ENCODE measurements at regions not wholly inside any gene's neighbourhood (a gene's known extent, or its start where the extent isn't known, plus 50 kb on each side); places are given as distances from the start of the nearest gene placed in this dataset.

- ChIA-PET POLR2A (interaction anchor here (0.5 kb wide), 1 partner anchor 11 kb away, joined by 3 read pairs; no protein-coding TSS in a partner anchor), CTCF (interaction anchor here (0.9 kb wide), 1 partner anchor 10 kb away, joined by 4 read pairs; no protein-coding TSS in a partner anchor)
- DNase-seq (ENCODE audit: low read depth): no peak
- Histone ChIP-seq H3K4me3 (ENCODE audit: low read depth, low read length) (no peak overlapping the region), H3K27me3 (ENCODE audit: control insufficient read depth, insufficient read depth, low read length) (no peaks in the 10 kb centered on the region), H3K36me3 (ENCODE audit: control insufficient read depth, insufficient read depth, low read length) (no peaks in the 10 kb centered on the region)
- no peak for TF ChIP-seq CTCF (IDR thresholded peaks at IDR 0.05; ENCODE audit: insufficient read depth, low read depth, low read length)
Measured at GRCh38 chr1:221154932-221155331, 275.7 kb downstream of the HLX start.

GRCh38 chr1:221157026-221157761 is 278.0 kb downstream of the HLX start:
- no peak for TF ChIP-seq CTCF (IDR thresholded peaks at IDR 0.05; ENCODE audit: insufficient read depth, low read depth, low read length)
- ChIA-PET POLR2A (no interaction called here), CTCF (no interaction called here)

GRCh38 chr1:221159608-221160007 is 280.4 kb downstream of the HLX start:
- CTCF ChIA-PET: no interaction called here
- no peaks in the 10 kb centered on the region for H3K36me3 ChIP-seq (ENCODE audit: control insufficient read depth, insufficient read depth, low read length)
- DNase-seq (ENCODE audit: low read depth): no peak
- H3K27me3 ChIP-seq (ENCODE audit: control insufficient read depth, insufficient read depth, low read length): no peaks in the 10 kb centered on the region
- TF ChIP-seq CTCF (IDR thresholded peaks at IDR 0.05; ENCODE audit: insufficient read depth, low read depth, low read length): no peak
- POLR2A ChIA-PET: no interaction called here
- H3K4me3 ChIP-seq (ENCODE audit: low read depth, low read length): no peak overlapping the region

More at GRCh38 chr1:221157026-221157761, 278.0 kb downstream of the HLX start:
- no peaks in the 10 kb centered on the region for H3K36me3 ChIP-seq (ENCODE audit: control insufficient read depth, insufficient read depth, low read length)
- no peak overlapping the region for H3K4me3 ChIP-seq (ENCODE audit: low read depth, low read length)
- no peaks in the 10 kb centered on the region for H3K27me3 ChIP-seq (ENCODE audit: control insufficient read depth, insufficient read depth, low read length)
- no peak for DNase-seq (ENCODE audit: low read depth)

- H3K27me3 ChIP-seq (ENCODE audit: control insufficient read depth, insufficient read depth, low read length): no peaks in the 10 kb centered on the region
- no peaks in the 10 kb centered on the region for H3K36me3 ChIP-seq (ENCODE audit: control insufficient read depth, insufficient read depth, low read length)
- ChIA-PET POLR2A (no interaction called here), CTCF (no interaction called here)
- DNase-seq (ENCODE audit: low read depth): no peak
- no peak overlapping the region for H3K4me3 ChIP-seq (ENCODE audit: low read depth, low read length)
- no peak for TF ChIP-seq CTCF (IDR thresholded peaks at IDR 0.05; ENCODE audit: insufficient read depth, low read depth, low read length)
Measured at GRCh38 chr1:221161571-221162041, 282.4 kb downstream of the HLX start.

- CTCF ChIA-PET: no interaction called here
- no peaks in the 10 kb centered on the region for H3K36me3 ChIP-seq (ENCODE audit: control insufficient read depth, insufficient read depth, low read length)
- POLR2A ChIA-PET: no interaction called here
- no peak for DNase-seq (ENCODE audit: low read depth)
- H3K4me3 ChIP-seq (ENCODE audit: low read depth, low read length): no peak overlapping the region
- TF ChIP-seq CTCF (IDR thresholded peaks at IDR 0.05; ENCODE audit: insufficient read depth, low read depth, low read length): no peak
- H3K27me3 ChIP-seq (ENCODE audit: control insufficient read depth, insufficient read depth, low read length): no peaks in the 10 kb centered on the region
Measured at GRCh38 chr1:221162352-221162751, 283.1 kb downstream of the HLX start.

Data from BJ (cell line).